Neutrophil (primary cell): ENCODE measurements at regions not wholly inside any gene's neighbourhood (a gene's known extent, or its start where the extent isn't known, plus 50 kb on each side); places are given as distances from the start of the nearest gene placed in this dataset.

Experiments
- H3K27ac ChIP-seq: fragments of 200-600 bp; sonication (generic); 2 replicates; pipeline ENCODE4 v1.5.1; 2016; ENCODE audit warnings: mild to moderate bottlenecking, moderate library complexity
- H3K27me3 ChIP-seq: fragments of 200-600 bp; sonication (generic); 2 replicates; pipeline ENCODE4 v1.6.0; 2016; ENCODE audit warnings: mild to moderate bottlenecking
- H3K36me3 ChIP-seq: fragments of 200-600 bp; sonication (generic); 2 replicates; pipeline ENCODE4 v1.5.1; 2017
- H3K4me1 ChIP-seq, 2 experiments: fragments of 200-600 bp in 1 of 2; sonication (generic) in 1 of 2; 1 replicate in 1 of 2; 2 replicates in 1 of 2; pipeline versions ENCODE4 v1.5.1 to v1.6.1; 2013 to 2016; ENCODE audit warnings: low read depth in 1 of 2, low read length in 1 of 2, mild to moderate bottlenecking in 1 of 2, moderate library complexity in 1 of 2; ENCODE audit not compliant: control insufficient read depth in 1 of 2, insufficient read depth in 1 of 2
- H3K4me3 ChIP-seq, 2 experiments: fragments of 200-600 bp in 1 of 2; sonication (generic) in 1 of 2; 1 replicate in 1 of 2; 2 replicates in 1 of 2; pipeline ENCODE4 v1.5.1; 2013 to 2016; ENCODE audit warnings: low read depth in 1 of 2, low read length in 1 of 2, mild to moderate bottlenecking in 1 of 2, moderate library complexity in 1 of 2
- H3K9me3 ChIP-seq: fragments of 200-600 bp; sonication (generic); 2 replicates; pipeline ENCODE4 v1.5.1; 2016
- CTCF ChIP-seq: fragments of 200-600 bp; sonication (generic); IDR thresholded peaks from 2 replicates; pipeline ENCODE4 v1.5.1; 2016; ENCODE audit warnings: antibody characterized with exemption

- H3K36me3 ChIP-seq, result no peaks in the 10 kb centered on the region
- H3K9me3 ChIP-seq, result no peaks in the 10 kb centered on the region
- no peak overlapping the region for H3K4me3 ChIP-seq
- H3K4me1 ChIP-seq, result no peaks in the 10 kb centered on the region
- no peaks in the 10 kb centered on the region for H3K27me3 ChIP-seq
- H3K27ac ChIP-seq, result no peak overlapping the region
- no peak for TF ChIP-seq CTCF
Measured at GRCh38 chr9:108803428-108804065, 52.2 kb downstream of the ACTL7B start.

GRCh38 chr9:108802967-108803366 is 52.8 kb downstream of the ACTL7B start:
- Histone ChIP-seq H3K4me3 (no peak overlapping the region), H3K9me3 (no peaks in the 10 kb centered on the region), H3K4me1 (no peaks in the 10 kb centered on the region), H3K36me3 (no peaks in the 10 kb centered on the region), H3K27ac (no peak overlapping the region), H3K27me3 (no peaks in the 10 kb centered on the region)
- no peak for TF ChIP-seq CTCF

GRCh38 chr9:108801949-108802348 is 53.8 kb downstream of the ACTL7B start:
- TF ChIP-seq CTCF, result no peak
- Histone ChIP-seq H3K27ac (no peak overlapping the region), H3K4me3 (no peak overlapping the region), H3K27me3 (no peaks in the 10 kb centered on the region), H3K36me3 (no peaks in the 10 kb centered on the region), H3K9me3 (no peaks in the 10 kb centered on the region), H3K4me1 (no peaks in the 10 kb centered on the region)

DNA sequence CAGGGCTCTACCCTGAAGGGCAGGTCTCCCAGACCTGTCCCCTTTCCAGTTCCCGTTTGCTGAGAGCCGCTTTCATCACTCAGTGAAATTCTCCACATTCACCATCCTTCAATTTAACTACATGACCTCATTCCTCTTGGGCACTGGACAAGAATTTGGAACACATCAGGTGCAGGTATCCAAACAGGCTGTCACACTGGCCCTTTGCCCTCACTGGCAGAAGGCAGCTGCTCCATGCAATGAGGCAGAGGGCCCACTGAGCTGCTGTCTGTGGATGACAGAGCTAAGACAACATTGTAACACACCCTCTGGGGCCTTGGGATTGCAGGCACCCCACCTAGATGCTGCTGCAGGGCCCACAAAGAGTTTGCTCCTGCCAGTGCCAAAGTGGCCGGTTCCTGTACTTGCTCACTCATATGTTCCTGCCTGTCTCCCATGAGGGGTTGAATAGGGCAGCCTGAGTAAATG is 55.1 kb downstream of the ACTL7B start:
- H3K9me3 ChIP-seq, result no peaks in the 10 kb centered on the region
- H3K27me3 ChIP-seq, result no peaks in the 10 kb centered on the region
- no peak overlapping the region for H3K4me3 ChIP-seq
- H3K27ac ChIP-seq, result no peak overlapping the region
- no peaks in the 10 kb centered on the region for H3K36me3 ChIP-seq
- no peaks in the 10 kb centered on the region for H3K4me1 ChIP-seq
- no peak for TF ChIP-seq CTCF

DNA sequence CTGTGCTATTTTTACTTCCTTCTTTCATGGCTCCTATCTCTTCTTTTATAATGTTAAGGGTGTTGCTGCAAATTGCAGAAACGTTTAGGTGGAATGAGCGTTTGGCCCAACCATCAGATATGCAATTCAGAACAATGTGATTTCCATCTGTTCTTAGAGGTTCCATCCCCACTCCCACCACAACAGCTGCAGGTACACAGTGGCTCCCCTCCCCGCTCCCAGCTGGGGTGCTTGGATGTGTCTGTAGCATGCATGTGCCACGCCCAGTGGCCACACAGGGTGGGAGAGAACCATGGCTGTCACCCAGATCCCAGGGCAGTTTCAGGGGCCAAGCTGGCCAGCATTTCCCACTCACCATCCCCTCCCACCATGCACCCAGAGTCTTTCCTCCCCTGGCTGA is 62.2 kb downstream of the ACTL7B start:
- Histone ChIP-seq H3K36me3 (no peaks in the 10 kb centered on the region), H3K27ac (no peak overlapping the region), H3K4me1 (no peaks in the 10 kb centered on the region), H3K9me3 (no peaks in the 10 kb centered on the region), H3K27me3 (no peaks in the 10 kb centered on the region), H3K4me3 (no peak overlapping the region)
- no peak for TF ChIP-seq CTCF
